NCI-H128 (cell line): ENCODE measurements at regions not wholly inside any gene's neighbourhood (a gene's known extent, or its start where the extent isn't known, plus 50 kb on each side); places are given as distances from the start of the nearest gene placed in this dataset.

Source experiments
- DNase-seq: peaks from one replicate; lab custom pipeline; 2025; ENCODE audit not compliant: unreplicated experiment; lab: John Stamatoyannopoulos, UW

DNA sequence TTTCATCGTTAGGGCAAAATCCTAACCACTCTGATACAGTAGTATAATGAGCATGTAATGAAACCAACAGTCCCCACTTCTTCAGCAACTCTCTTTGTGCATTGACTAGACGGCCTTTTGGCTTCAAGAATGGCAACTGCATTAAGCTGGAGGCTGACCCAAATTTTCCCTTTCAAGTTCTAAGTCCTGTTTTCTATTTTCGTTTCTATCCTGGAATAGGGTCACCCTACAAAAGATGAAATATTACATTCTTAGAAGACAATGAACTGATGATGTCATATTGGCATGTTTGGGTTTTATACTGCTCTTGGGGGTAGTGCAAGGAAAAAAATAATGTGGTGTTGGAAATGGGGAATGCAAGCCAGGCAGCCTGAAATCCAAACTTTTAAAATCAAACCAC lies 254.4 kb downstream of the ETAA1 start:
- DNase-seq = no peak

- no peak for DNase-seq
Observed at GRCh38 chr2:67652679-67653078, 255.5 kb downstream of the ETAA1 start.

- no peak for DNase-seq
Observed at GRCh38 chr2:67656875-67657274, 259.7 kb downstream of the ETAA1 start.

GRCh38 chr2:67658820-67659219 lies 261.7 kb downstream of the ETAA1 start:
- no peak for DNase-seq

- DNase-seq = no peak
Observed at GRCh38 chr2:67660015-67660602, 263.0 kb downstream of the ETAA1 start.

DNA sequence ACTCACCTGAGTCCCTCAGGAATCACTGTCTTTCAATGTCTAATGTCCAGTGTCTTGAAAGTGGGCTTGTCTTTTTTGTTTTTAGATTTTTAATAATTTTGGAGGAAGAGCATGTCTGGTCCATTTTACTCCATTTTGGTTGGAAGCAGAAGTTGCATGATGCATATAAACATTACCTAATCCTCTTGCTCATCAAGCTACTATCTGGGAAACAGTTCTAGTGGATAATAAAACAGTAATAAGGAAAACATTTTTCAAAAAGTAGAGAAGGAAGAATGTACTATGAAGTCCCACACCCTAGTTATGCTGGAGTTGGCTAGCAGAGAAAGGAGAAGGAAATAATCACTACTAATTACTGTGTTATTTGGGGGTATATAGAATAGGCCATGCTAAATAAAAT lies 263.7 kb downstream of the ETAA1 start:
- no peak for DNase-seq

- no peak for DNase-seq
Observed at GRCh38 chr2:67662222-67662621, 265.1 kb downstream of the ETAA1 start.

DNA sequence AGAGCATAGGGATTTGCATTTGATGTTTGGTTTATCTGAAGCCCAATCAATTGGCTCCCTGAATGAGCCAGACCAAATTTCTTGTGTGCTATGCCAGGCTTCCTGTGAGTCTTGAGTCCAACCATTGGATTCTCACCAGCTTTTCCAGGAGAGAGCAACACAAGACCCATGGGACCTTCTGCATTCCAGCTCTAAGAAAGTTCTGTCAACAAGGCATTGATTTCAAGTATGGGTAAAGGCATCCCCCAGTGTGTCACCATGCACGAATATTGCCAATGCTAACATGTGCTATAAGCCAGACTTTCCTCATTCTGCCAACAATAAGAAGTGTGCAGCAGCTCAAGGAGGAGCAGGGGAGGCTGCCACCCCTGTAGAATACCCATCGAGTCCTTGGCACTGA lies 266.6 kb downstream of the ETAA1 start:
- no peak for DNase-seq

GRCh38 chr2:67666386-67667053 lies 269.4 kb downstream of the ETAA1 start:
- DNase-seq = no peak

- DNase-seq = no peak
Observed at GRCh38 chr2:67667054-67667908, 270.1 kb downstream of the ETAA1 start.

DNA sequence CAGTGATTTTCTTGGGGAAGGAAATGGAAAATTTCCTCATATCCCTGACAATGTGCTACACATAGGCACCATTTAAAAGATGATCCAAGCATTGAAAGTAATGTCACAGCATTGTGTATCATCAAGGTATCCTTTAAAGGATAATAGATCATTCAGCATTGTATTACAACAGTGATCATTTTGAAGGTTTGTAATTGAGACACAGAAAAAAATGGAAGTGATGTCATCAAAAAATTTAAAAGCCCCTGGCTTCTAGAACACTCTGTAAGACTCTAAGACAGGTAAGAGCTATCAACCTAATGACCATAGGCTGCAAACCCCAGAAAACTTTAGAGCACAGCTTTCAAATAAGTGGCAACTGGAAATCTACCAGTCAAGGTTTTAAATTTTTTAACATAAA lies 271.4 kb downstream of the ETAA1 start:
- DNase-seq = no peak

DNA sequence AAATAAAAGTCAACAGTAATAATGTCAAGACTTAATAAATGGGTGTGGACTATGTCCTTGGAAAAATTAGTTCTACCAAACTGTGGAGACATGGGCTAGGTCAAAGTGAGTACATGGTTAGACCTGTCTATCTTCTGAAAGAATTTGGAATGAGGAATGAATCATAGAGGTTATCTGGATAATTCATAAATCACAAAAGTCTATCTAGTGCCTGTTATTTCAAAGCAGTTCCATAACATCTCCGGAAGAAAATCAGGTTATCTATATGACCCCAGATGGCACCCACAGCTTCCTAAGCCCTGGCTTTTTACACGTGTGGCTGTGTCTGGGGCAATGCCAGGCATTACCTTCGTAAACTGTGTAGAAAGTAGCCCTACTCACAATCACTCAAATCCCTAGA lies 272.0 kb downstream of the ETAA1 start:
- no peak for DNase-seq

- DNase-seq = no peak
Observed at GRCh38 chr2:67669766-67670165, 272.6 kb downstream of the ETAA1 start.

- no peak for DNase-seq
Observed at GRCh38 chr2:67670747-67671183, 273.6 kb downstream of the ETAA1 start.

- DNase-seq = no peak
Observed at GRCh38 chr2:67671464-67672450, 274.6 kb downstream of the ETAA1 start.

- no peak for DNase-seq
Observed at GRCh38 chr2:67674668-67675067, 277.5 kb downstream of the ETAA1 start.

- no peak for DNase-seq
Observed at GRCh38 chr2:67684991-67685390, 287.9 kb downstream of the ETAA1 start.

GRCh38 chr2:67686254-67686653 lies 289.1 kb downstream of the ETAA1 start:
- DNase-seq = no peak

- DNase-seq = no peak
Observed at GRCh38 chr2:67689186-67689585, 292.1 kb downstream of the ETAA1 start.

GRCh38 chr2:67689651-67690050 lies 292.5 kb downstream of the ETAA1 start:
- no peak for DNase-seq

GRCh38 chr2:67694445-67694844 lies 297.3 kb downstream of the ETAA1 start:
- no peak for DNase-seq
